Spleen (tissue), 7 donors: ENCODE measurements at regions not wholly inside any gene's neighbourhood (a gene's known extent, or its start where the extent isn't known, plus 50 kb on each side); places are given as distances from the start of the nearest gene placed in this dataset.

Source experiments
- CTCF ChIP-seq, 11 experiments: fragments of 200-600 bp in 7 of 11; fragments of 450-650 bp in 4 of 11; sonication (generic) in 4 of 11; IDR thresholded peaks in 8 of 11; conservative IDR thresholded peaks in 3 of 11; 1 replicate in 7 of 11; 2 replicates in 4 of 11; pipeline versions ENCODE4 v1.4.0 to v1.8.0; 2016 to 2021; ENCODE audit warnings: antibody characterized with exemption in 11 of 11, inconsistent platforms in 4 of 11, mild to moderate bottlenecking in 1 of 11
- POLR2A ChIP-seq, 3 donors: fragments of 450-650 bp; IDR thresholded peaks; one replicate each; pipeline ENCODE4 v1.5.1; 2017; ENCODE audit warnings: antibody characterized with exemption in 3 of 3, mild to moderate bottlenecking in 1 of 3
- POLR2AphosphoS5 ChIP-seq, 3 donors: sonication (generic); formaldehyde crosslinking; IDR thresholded peaks; one replicate each; pipeline ENCODE4 v1.5.1; 2017; ENCODE audit warnings: antibody characterized with exemption in 3 of 3
- donor health status: DM: no; HTN: no; CAD: no; lungs with moderate emphysema.
- donor health status: DM: no; HTN: no; CAD: no.
- donor health status: DM: no; HTN: no; CAD: no.

GRCh38 chr6:14232889-14233288 lies 115.3 kb downstream of the CD83 start:
- no peak for TF ChIP-seq CTCF (IDR thresholded peaks at IDR 0.05 in 8 of 11, conservative IDR thresholded peaks at IDR 0.05 in 3 of 11)
- TF ChIP-seq POLR2A (IDR thresholded peaks at IDR 0.05): no peak
- no peak for TF ChIP-seq POLR2AphosphoS5 (IDR thresholded peaks at IDR 0.05)
